Liver (tissue), 3 donors: ENCODE measurements at regions not wholly inside any gene's neighbourhood (a gene's known extent, or its start where the extent isn't known, plus 50 kb on each side); places are given as distances from the start of the nearest gene placed in this dataset.

Source experiments
- ATF3 ChIP-seq: IDR thresholded peaks from 2 replicates; pipeline ENCODE4 v1.6.1; 2016; ENCODE audit warnings: antibody characterized with exemption
- CTCF ChIP-seq: fragments of 150-350 bp; IDR thresholded peaks from 2 replicates; pipeline ENCODE4 v1.5.1; 2017; ENCODE audit warnings: improper control_type of control experiment, low read depth, low read length; ENCODE audit not compliant: missing input control
- EGR1 ChIP-seq, 2 donors: IDR thresholded peaks; 2 replicates each; pipeline ENCODE4 v1.6.1; 2016 to 2018; ENCODE audit warnings: antibody characterized with exemption in 2 of 2, low read depth in 2 of 2
- FOXA1 ChIP-seq: IDR thresholded peaks from 2 replicates; pipeline ENCODE4 v1.6.1; 2016; ENCODE audit warnings: antibody characterized with exemption
- FOXA2 ChIP-seq: IDR thresholded peaks from 2 replicates; pipeline ENCODE4 v1.6.1; 2016; ENCODE audit warnings: antibody characterized with exemption
- GABPA ChIP-seq, 2 donors: IDR thresholded peaks in 1 of 2; conservative IDR thresholded peaks in 1 of 2; 2 replicates each; pipeline ENCODE4 v1.6.1; 2016; ENCODE audit warnings: antibody characterized with exemption in 2 of 2, mild to moderate bottlenecking in 1 of 2, moderate library complexity in 1 of 2
- JUND ChIP-seq, 2 donors: IDR thresholded peaks; 2 replicates each; pipeline ENCODE4 v1.6.1; 2016; ENCODE audit warnings: antibody characterized with exemption in 2 of 2
- MAX ChIP-seq: IDR thresholded peaks from 2 replicates; pipeline ENCODE4 v1.6.1; 2016; ENCODE audit warnings: antibody characterized with exemption
- REST ChIP-seq: IDR thresholded peaks from 2 replicates; pipeline ENCODE4 v1.6.1; 2016; ENCODE audit warnings: antibody characterized with exemption, mild to moderate bottlenecking
- SP1 ChIP-seq: IDR thresholded peaks from 2 replicates; pipeline ENCODE4 v1.6.1; 2018; ENCODE audit warnings: antibody characterized with exemption, mild to moderate bottlenecking
- TAF1 ChIP-seq: conservative IDR thresholded peaks from 2 replicates; pipeline ENCODE4 v1.6.1; 2016; ENCODE audit warnings: antibody characterized with exemption, mild to moderate bottlenecking
- YY1 ChIP-seq: IDR thresholded peaks from 2 replicates; pipeline ENCODE4 v1.6.1; 2016; ENCODE audit warnings: antibody characterized with exemption, mild to moderate bottlenecking
- ZBTB33 ChIP-seq: IDR thresholded peaks from 2 replicates; pipeline ENCODE4 v1.6.1; 2016; ENCODE audit warnings: antibody characterized with exemption
- donor health status: healthy.
- donor health status: healthy.

- TF ChIP-seq CTCF (no peak), ZBTB33 (no peak), TAF1 (no peak), EGR1 (IDR thresholded peaks at IDR 0.05; ENCODE audit: low read depth in 2 of 2) (no peak), MAX (no peak), FOXA1 (no peak), JUND (IDR thresholded peaks at IDR 0.05) (no peak), REST (no peak), YY1 (no peak), SP1 (no peak), ATF3 (no peak), GABPA (IDR thresholded peaks at IDR 0.05 in 1 of 2, conservative IDR thresholded peaks at IDR 0.05 in 1 of 2) (no peak), FOXA2 (no peak)
Observed at GRCh38 chr7:55299273-55299967, 65.7 kb upstream of the LANCL2 start.
